ENCODE measurements at regions not wholly inside any gene's neighbourhood (a gene's known extent, or its start where the extent isn't known, plus 50 kb on each side); places are given as distances from the start of the nearest gene placed in this dataset.
"Not testable (repeated sequence)": the region's sequence is repeated elsewhere in the genome, so short reads cannot be mapped to it uniquely, and the experiment has no call there.

DNA sequence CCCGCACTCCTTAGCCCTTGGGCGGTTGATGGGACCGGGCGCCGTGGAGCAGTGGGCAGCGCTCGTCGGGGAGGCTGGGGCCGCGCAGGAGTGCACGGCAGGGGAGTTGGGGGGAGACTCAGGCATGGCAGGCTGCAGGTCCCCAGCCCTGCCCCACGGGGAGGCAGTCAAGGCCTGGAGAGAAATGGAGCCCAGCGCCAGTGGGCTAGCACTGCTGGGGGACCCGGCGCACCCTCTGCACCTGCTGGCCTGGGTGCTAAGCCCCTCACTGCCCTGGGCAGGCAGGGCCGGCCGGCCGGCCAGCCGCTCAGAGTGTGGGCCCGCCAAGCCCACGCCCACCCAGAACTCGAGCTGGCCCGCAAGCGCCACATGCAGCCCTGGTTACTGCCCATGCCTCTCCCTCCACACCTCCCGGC, 147.2 kb upstream of the PITRM1 start:
- Mint-ChIP-seq H3K27me3 (no peaks in the 10 kb centered on the region), H3K4me3 (no peak overlapping the region), H3K9me3 (ENCODE audit: insufficient read depth) (no peaks in the 10 kb centered on the region), H3K4me1 (no peaks in the 10 kb centered on the region), H3K27ac (no peak overlapping the region)
- Histone ChIP-seq H3K27ac (ENCODE audit: low read length in 2 of 2) (no peak overlapping the region), H2AFZ (ENCODE audit: insufficient read depth, low read depth, low read length, poor library complexity, severe bottlenecking) (no peak overlapping the region), H3K27me3 (replicated peaks in 1 of 4; ENCODE audit: control extremely low read depth in 1 of 4, control insufficient read depth in 3 of 4, insufficient read depth in 4 of 4, low read length in 3 of 4) (peaks cover 0 to 8% (median 0%) of the 10 kb centered on the region in 4 experiments), H4K20me1 (ENCODE audit: control insufficient read depth, insufficient read depth, low read length, poor library complexity, severe bottlenecking) (no peaks in the 10 kb centered on the region), H3K9me3 (ENCODE audit: control extremely low read depth in 1 of 3, control insufficient read depth in 2 of 3, insufficient read depth in 1 of 3, low read length in 2 of 3) (peaks cover 0 to 11% (median 0%) of the 10 kb centered on the region in 3 donors), H3K36me3 (replicated peaks in 1 of 2; ENCODE audit: control extremely low read depth in 1 of 2, control insufficient read depth in 1 of 2, extremely low read depth in 1 of 2, insufficient read depth in 2 of 2, low read length in 1 of 2) (no peaks in the 10 kb centered on the region), H3K79me2 (ENCODE audit: control insufficient read depth, insufficient read depth, low read length) (no peaks in the 10 kb centered on the region), H3K4me2 (replicated peaks; ENCODE audit: low read depth, low read length, poor library complexity, severe bottlenecking) (no peak overlapping the region), H3K4me3 (ENCODE audit: control extremely low read depth in 1 of 5, extremely low read depth in 1 of 5, insufficient read depth in 1 of 5, low read depth in 2 of 5, low read length in 4 of 5) (no peak overlapping the region), H3K4me1 (ENCODE audit: control insufficient read depth in 2 of 2, insufficient read depth in 2 of 2, low read length in 2 of 2) (no peaks in the 10 kb centered on the region), H3K9ac (ENCODE audit: low read length) (no peak overlapping the region)
- ChIA-PET POLR2A (no interaction called here), CTCF (no interaction called here)
- TF ChIP-seq EZH2 (IDR thresholded peaks at IDR 0.05; ENCODE audit: borderline replicate concordance, insufficient read depth, low read depth, low read length, poor library complexity, severe bottlenecking) = no peak
- TF ChIP-seq, protein P1, sequence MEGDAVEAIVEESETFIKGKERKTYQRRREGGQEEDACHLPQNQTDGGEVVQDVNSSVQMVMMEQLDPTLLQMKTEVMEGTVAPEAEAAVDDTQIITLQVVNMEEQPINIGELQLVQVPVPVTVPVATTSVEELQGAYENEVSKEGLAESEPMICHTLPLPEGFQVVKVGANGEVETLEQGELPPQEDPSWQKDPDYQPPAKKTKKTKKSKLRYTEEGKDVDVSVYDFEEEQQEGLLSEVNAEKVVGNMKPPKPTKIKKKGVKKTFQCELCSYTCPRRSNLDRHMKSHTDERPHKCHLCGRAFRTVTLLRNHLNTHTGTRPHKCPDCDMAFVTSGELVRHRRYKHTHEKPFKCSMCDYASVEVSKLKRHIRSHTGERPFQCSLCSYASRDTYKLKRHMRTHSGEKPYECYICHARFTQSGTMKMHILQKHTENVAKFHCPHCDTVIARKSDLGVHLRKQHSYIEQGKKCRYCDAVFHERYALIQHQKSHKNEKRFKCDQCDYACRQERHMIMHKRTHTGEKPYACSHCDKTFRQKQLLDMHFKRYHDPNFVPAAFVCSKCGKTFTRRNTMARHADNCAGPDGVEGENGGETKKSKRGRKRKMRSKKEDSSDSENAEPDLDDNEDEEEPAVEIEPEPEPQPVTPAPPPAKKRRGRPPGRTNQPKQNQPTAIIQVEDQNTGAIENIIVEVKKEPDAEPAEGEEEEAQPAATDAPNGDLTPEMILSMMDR (IDR thresholded peaks at IDR 0.05) = no peak
- WGBS (ENCODE audit: insufficient coverage) = 96% methylated on average over 22 of the region's 25 CpGs
- intact Hi-C loops (cut with micrococcal nuclease) = no loop called here
- ATAC-seq (ENCODE audit: low read depth) (no peak), DNase-seq (no peak)

- POLR2A ChIA-PET; H3K27ac ChIP-seq (ENCODE audit: low read length in 2 of 2); intact Hi-C loops (cut with micrococcal nuclease); H2AFZ ChIP-seq (ENCODE audit: insufficient read depth, low read depth, low read length, poor library complexity, severe bottlenecking); H3K4me2 ChIP-seq (replicated peaks; ENCODE audit: low read depth, low read length, poor library complexity, severe bottlenecking); H3K4me3 Mint-ChIP-seq; H3K4me3 ChIP-seq (ENCODE audit: control extremely low read depth in 1 of 5, extremely low read depth in 1 of 5, insufficient read depth in 1 of 5, low read depth in 2 of 5, low read length in 4 of 5); DNase-seq; H3K27ac Mint-ChIP-seq; ATAC-seq (ENCODE audit: low read depth); CTCF ChIA-PET; H3K79me2 ChIP-seq (ENCODE audit: control insufficient read depth, insufficient read depth, low read length); H3K9ac ChIP-seq (ENCODE audit: low read length); H3K4me1 ChIP-seq (ENCODE audit: control insufficient read depth in 2 of 2, insufficient read depth in 2 of 2, low read length in 2 of 2); H3K36me3 ChIP-seq (replicated peaks in 1 of 2; ENCODE audit: control extremely low read depth in 1 of 2, control insufficient read depth in 1 of 2, extremely low read depth in 1 of 2, insufficient read depth in 2 of 2, low read length in 1 of 2); H3K4me1 Mint-ChIP-seq; H4K20me1 ChIP-seq (ENCODE audit: control insufficient read depth, insufficient read depth, low read length, poor library complexity, severe bottlenecking); H3K9me3 Mint-ChIP-seq (ENCODE audit: insufficient read depth); H3K27me3 Mint-ChIP-seq: not testable (repeated sequence)
- WGBS (ENCODE audit: insufficient coverage) = 96% methylated on average over 22 of the region's 22 CpGs
- Histone ChIP-seq H3K27me3 (replicated peaks in 1 of 4; ENCODE audit: control extremely low read depth in 1 of 4, control insufficient read depth in 3 of 4, insufficient read depth in 4 of 4, low read length in 3 of 4) (peaks cover 0 to 14% (median 2%) of the 10 kb centered on the region in 4 experiments), H3K9me3 (ENCODE audit: control extremely low read depth in 1 of 3, control insufficient read depth in 2 of 3, insufficient read depth in 1 of 3, low read length in 2 of 3) (peaks cover 0 to 11% (median 0%) of the 10 kb centered on the region in 3 donors)
These were observed 145.9 kb upstream of the PITRM1 start for GRCh38 chr10:3318480-3318807.

DNA sequence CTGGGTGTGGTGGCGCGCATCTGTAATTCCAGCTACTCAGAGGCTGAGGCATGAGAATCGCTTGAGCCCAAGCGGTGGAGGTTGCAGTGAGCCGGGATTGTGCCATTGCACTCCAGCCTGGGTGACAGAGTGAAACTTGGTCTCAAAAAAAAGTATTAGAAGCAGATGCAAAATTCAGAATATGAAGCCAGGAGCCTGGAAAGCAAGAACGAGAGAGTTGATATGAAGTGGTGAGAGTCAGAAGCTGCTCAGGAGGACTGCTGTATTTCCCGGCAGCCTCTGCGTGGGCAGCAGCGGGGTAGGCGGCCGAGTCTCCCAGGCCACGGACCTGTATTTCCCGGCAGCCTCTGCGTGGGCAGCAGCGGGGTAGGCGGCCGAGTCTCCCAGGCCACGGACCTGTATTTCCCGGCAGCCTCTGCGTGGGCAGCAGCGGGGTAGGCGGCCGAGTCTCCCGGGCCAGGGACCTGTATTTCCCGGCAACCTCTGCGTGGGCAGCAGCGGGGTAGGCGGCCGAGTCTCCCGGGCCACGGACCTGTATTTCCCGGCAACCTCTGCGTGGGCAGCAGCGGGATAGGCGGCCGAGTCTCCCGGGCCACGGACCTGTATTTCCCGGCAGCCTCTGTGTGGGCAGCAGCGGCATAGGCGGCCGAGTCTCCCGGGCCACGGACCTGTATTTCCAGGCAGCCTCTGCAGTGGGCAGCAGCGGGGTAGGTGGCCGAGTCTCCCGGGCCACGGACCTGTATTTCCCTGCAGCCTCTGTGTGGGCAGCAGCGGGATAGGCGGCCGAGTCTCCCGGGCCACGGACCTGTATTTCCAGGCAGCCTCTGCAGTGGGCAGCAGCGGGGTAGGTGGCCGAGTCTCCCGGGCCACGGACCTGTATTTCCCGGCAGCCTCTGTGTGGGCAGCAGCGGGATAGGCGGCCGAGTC, 145.2 kb upstream of the PITRM1 start:
- DNase-seq; H3K27ac ChIP-seq (ENCODE audit: low read length in 2 of 2); intact Hi-C loops (cut with micrococcal nuclease); H3K4me3 Mint-ChIP-seq; H3K4me3 ChIP-seq (ENCODE audit: control extremely low read depth in 1 of 5, extremely low read depth in 1 of 5, insufficient read depth in 1 of 5, low read depth in 2 of 5, low read length in 4 of 5); H3K4me2 ChIP-seq (replicated peaks; ENCODE audit: low read depth, low read length, poor library complexity, severe bottlenecking); POLR2A ChIA-PET; H3K9me3 Mint-ChIP-seq (ENCODE audit: insufficient read depth); CTCF ChIA-PET; ATAC-seq (ENCODE audit: low read depth); H3K27me3 Mint-ChIP-seq; H3K27ac Mint-ChIP-seq; H3K36me3 ChIP-seq (replicated peaks in 1 of 2; ENCODE audit: control extremely low read depth in 1 of 2, control insufficient read depth in 1 of 2, extremely low read depth in 1 of 2, insufficient read depth in 2 of 2, low read length in 1 of 2); H4K20me1 ChIP-seq (ENCODE audit: control insufficient read depth, insufficient read depth, low read length, poor library complexity, severe bottlenecking); H3K4me1 ChIP-seq (ENCODE audit: control insufficient read depth in 2 of 2, insufficient read depth in 2 of 2, low read length in 2 of 2); H3K9ac ChIP-seq (ENCODE audit: low read length); H3K9me3 ChIP-seq (ENCODE audit: control extremely low read depth in 1 of 3, control insufficient read depth in 2 of 3, insufficient read depth in 1 of 3, low read length in 2 of 3); H2AFZ ChIP-seq (ENCODE audit: insufficient read depth, low read depth, low read length, poor library complexity, severe bottlenecking); H3K4me1 Mint-ChIP-seq; H3K79me2 ChIP-seq (ENCODE audit: control insufficient read depth, insufficient read depth, low read length): not testable (repeated sequence)
- 97% methylated on average over 37 of the region's 61 CpGs for WGBS (ENCODE audit: insufficient coverage)
- peaks cover 0 to 14% (median 2%) of the 10 kb centered on the region in 4 experiments for H3K27me3 ChIP-seq (replicated peaks in 1 of 4; ENCODE audit: control extremely low read depth in 1 of 4, control insufficient read depth in 3 of 4, insufficient read depth in 4 of 4, low read length in 3 of 4)

All from B cell (primary cell).